ENCODE measurements at regions not wholly inside any gene's neighbourhood (a gene's known extent, or its start where the extent isn't known, plus 50 kb on each side); places are given as distances from the start of the nearest gene placed in this dataset.
"Not testable (repeated sequence)": the region's sequence is repeated elsewhere in the genome, so short reads cannot be mapped to it uniquely, and the experiment has no call there.

DNA sequence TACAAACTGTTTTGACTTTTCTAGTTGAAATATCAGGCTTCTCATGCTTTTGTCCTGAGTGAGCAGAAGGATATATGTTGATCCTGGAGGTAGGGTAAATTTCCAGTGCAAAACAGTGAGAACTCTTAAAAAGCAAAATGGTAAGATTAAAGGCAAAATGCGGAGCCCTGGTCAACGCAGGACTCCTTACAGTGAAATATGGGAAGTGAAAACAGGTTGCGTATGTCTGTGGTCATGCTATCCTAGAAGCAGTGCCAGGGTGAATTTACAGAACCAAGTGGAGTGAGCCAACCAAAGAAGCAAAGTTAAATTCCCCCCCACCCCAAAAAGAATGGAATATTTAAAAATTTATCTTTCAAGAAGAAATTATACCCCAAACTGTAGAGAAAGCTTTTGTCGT is 256.4 kb downstream of the NR2F2 start:
- no peak for DNase-seq

DNA sequence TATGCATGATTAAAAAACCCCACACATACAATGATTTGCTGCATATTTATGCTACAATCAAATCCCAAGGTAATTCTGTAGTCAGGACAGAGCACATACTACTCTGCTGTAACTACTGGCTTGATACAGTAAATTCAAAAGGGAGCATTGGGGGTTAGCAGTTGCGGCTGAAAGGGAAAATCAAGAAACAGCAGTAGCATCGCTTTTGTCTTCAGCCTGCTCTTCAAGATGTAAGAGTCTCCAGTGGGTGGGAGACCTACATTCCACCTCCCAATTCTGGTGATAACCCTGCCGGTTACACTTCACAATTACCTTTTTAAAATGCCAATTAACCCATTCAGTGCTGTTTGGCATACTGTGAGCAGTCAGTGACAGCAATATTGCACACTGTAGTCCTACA is 259.4 kb downstream of the NR2F2 start:
- DNase-seq: no peak

GRCh38 chr15:96593735-96594134 is 263.2 kb downstream of the NR2F2 start:
- no peak for DNase-seq

DNA sequence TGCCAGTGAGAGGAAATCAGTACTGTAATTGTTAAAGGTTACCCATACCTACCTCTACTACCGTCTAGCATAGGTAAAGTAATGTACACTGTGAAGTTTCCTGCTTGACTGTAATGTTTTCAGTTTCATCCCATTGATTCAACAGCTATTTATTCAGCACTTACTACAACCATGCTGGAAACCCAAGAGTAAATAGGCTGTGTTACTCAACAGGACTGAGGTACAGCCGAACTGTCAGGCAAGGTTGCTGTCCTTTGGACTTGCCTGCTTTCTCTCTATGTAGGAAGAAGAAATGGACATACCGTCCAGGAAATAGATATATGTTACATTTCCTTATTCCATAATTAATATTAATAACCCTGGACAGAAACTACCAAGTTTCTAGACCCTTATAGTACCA is 265.5 kb downstream of the NR2F2 start:
- no peak for DNase-seq

DNA sequence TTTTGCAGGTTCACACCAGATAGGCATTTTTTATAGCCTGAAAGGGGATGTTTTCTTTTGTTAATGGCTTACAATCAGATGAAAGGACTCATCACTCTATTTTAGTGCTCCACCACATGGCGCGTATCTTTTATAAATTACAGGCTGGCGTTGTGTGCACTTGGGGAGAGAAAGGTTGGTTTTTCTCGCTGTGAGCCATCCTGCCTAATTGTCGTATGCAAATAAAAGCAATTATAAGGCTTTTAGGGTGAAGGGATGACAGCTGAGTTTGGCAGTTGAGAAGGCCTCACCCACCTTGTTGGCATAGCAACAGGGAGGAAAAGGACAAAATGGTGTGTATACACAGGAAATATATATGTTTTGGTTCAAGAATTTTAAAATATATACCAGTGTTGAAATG is 268.0 kb downstream of the NR2F2 start:
- no peak for DNase-seq

GRCh38 chr15:96599268-96599667 is 268.8 kb downstream of the NR2F2 start:
- DNase-seq: no peak

GRCh38 chr15:96600350-96600749 is 269.9 kb downstream of the NR2F2 start:
- no peak for DNase-seq

DNA sequence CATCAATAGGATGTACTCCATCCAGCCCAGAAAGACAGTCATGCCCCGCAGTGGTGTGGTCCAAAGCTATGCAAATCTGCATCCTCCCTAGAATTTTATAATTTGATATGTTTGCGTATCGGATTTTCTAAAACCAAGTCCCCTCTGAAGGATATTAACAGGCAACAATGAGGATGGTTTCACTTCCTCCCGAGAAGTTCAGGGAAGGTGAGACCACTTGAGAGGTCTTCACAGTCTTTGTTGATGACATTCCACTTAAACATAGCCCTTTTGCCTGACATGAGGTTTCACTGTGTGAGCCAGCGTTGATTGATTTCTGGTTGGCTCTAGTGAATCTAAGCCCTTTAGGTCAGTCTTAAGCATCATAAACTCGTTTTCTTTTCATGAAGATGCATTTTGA is 276.1 kb downstream of the NR2F2 start:
- no peak for DNase-seq

DNA sequence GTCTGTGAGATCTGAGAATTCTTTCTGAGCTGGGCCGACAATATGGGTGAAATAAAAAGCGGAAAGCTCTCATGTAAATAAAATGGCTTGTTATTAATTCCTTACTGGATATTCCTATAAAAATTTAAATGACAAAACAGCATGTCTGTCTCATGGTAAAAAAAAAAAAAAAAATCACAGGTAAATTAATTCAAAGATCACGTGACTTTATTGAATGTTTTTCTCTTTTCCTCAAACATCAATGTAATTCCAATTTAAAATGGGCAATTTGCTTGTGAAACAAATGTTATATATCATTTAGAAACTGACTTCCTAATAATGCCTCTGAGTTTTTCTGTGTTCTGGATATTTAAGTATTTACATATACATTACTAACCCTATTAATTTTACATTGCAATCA is 280.3 kb downstream of the NR2F2 start:
- DNase-seq: no peak

- no peak for DNase-seq
Observed at GRCh38 chr15:96612917-96613316, 282.4 kb downstream of the NR2F2 start.

DNA sequence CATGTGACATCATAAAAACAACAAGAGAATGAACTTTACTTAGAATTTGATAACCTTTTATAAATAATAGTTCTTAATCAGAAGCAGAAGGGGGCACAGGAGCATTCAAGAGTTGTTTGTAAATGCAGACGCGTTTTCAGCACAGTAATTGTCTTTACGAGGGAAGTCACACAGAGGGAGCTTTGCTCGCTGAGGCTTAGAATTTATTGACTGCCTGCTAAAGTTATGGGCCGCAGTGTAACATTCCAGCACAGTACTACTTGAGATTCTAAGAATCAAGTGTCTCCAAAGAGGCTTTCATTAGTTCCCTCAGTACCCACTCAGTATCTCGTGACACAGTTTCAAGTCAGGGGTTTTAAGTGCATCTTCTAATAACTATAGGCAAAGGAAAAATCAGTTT is 288.7 kb downstream of the NR2F2 start:
- DNase-seq: no peak

DNA sequence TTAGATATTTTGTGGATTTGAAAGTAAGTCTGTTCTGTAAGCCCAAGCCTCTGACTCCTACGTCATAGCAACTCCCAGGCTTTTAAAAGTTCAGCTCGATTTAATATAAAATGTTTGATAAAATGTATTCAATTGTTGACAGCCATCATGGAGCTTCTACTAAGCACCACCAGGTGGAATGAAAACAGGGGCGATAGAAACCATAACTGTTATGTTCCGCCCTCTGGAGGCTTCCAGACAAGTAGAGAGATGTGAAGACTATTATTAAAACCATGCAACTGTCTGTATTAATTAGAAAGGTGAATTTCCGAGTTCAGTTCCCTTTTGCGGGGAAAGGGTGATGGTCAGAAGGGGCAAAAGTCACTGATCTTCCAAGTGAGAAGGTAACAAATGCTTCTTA is 292.2 kb downstream of the NR2F2 start:
- no peak for DNase-seq

GRCh38 chr15:96625256-96625655 is 294.8 kb downstream of the NR2F2 start:
- DNase-seq: no peak

DNA sequence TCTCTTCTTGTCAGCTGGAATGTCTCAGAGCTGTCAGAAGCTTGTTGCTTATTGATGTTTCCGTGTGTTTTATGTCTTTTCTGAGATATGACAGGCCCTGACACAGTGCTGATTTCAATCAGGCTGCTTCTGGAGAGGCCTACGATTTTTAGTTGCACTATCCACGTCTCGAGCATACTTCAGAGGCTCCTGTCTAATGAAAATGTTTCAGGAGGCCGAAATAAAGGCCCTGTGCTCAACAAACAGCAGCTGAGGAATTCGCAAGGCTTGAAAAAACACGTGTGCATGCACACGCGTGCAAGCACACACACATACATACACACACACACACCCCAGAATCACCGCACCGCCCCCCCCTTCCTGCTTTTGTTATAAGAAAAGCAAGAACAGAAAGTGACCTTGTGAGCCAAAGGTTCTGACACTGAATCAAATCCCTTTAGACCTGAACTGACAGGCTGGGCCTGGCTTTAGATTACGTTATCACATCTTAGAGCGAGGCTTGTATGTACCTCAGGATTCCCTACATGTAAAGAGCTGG is 296.6 kb downstream of the NR2F2 start:
- no peak for DNase-seq

- DNase-seq: no peak
Observed at GRCh38 chr15:96629511-96629910, 299.0 kb downstream of the NR2F2 start.

DNA sequence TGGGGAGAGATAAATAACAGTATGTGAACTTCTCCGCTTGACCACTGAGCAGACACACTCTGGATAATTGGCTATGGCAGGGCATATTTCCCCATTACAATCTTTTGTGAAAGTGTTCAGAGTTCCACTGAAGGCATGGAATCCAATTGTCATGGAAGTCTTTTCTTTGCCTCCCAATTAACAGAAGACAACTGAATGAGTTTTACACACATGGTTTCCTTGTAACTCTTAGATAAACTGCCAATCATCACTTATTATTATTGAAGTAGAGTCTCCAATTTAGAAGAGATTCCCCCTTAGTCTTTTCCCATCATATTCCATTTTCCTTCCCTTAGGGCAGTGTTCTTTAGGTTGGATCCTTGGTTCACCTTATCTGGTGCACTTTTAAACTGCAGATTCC is 308.3 kb downstream of the NR2F2 start:
- DNase-seq: no peak

GRCh38 chr15:96645796-96646195 is 315.3 kb downstream of the NR2F2 start:
- DNase-seq: no peak

DNA sequence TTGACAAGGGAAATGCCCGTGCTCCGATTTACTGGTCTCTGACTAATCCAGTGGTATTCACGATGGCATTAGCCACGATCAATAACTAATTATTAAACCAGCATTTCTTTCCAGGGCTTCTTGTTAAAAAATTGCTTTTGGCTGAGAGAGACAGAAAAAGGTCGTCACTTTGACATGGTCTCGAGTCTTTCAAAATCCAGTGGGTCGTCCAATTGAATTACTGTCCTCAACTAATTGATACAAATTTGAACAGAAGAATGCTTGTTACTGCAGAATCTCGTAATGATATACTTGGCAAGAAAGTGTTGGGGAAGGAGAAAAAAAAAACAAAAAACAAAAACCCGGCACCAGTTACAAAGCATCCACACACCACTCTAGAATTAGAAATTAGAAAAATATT is 318.4 kb downstream of the NR2F2 start:
- no peak for DNase-seq

- DNase-seq: no peak
Observed at GRCh38 chr15:96657096-96657495, 326.6 kb downstream of the NR2F2 start.

GRCh38 chr15:96666979-96667378 is 336.5 kb downstream of the NR2F2 start:
- not testable (repeated sequence) for DNase-seq

- no peak for DNase-seq
Observed at GRCh38 chr15:96670389-96670788, 339.9 kb downstream of the NR2F2 start.

GRCh38 chr15:96672629-96673028 is 342.1 kb downstream of the NR2F2 start:
- DNase-seq: no peak

GRCh38 chr15:96678386-96678785 is 347.9 kb downstream of the NR2F2 start:
- no peak for DNase-seq

DNA sequence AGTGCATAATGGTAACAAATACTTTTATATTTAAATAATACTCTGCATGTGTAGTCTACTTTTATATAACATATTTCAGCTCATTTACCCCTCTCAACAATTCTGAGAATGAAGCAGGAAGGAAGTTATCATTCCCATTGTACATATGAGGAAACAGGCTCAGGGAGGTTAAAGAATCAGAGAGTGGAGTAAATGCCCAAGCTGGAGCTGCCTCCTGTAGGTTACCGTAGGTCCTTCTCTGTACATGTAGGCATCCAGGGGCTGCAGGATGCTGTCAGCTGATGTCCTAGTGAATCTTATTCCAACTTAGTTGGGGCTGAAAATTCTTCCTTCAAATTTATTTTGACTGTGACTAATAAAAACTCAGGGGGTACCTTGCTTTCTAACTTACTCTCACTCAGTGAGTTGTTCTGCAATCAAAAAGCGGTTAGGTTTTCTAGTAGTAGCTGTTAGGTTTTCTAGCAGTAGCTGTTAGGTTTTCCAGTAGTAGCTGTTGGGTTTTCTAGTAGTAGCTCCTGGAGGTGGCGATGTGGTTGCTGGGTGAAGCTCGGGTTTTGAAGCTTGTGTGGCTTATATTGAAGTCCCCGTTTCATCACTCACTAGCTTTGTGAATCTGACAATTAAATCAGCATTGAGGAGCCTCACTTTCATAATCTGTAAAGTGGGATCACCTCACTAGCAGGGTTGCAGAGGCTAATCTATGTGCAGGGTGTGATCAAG is 357.0 kb downstream of the NR2F2 start:
- no peak for DNase-seq

GRCh38 chr15:96690733-96691132 is 360.2 kb downstream of the NR2F2 start:
- DNase-seq: no peak
